GM23338 (cell line): ENCODE measurements at regions not wholly inside any gene's neighbourhood (a gene's known extent, or its start where the extent isn't known, plus 50 kb on each side); places are given as distances from the start of the nearest gene placed in this dataset.

Source experiments
- ATAC-seq: fragments of 200-7000 bp; cut with Tn5 transposase; 3 replicates; pipeline ENCODE4 v1.9.1; 2020
- DNase-seq: peaks from one replicate; pipeline ENCODE4 v3.0.0-alpha.2; 2015; ENCODE audit warnings: low spot score
- H2AFZ ChIP-seq: fragments of 200-600 bp; sonication (generic); 2 replicates; pipeline ENCODE4 v1.8.0; 2016; ENCODE audit warnings: antibody characterized with exemption, mild to moderate bottlenecking, moderate library complexity
- H3F3A ChIP-seq: fragments of 200-600 bp; sonication (generic); replicated peaks from 2 replicates; pipeline ENCODE4 v1.8.0; 2017; ENCODE audit warnings: antibody characterized with exemption, mixed run types, low read depth
- H3K27ac ChIP-seq: fragments of 200-600 bp; sonication (generic); 2 replicates; pipeline ENCODE4 v1.6.1; 2016; ENCODE audit warnings: low read depth
- H3K27me3 ChIP-seq: fragments of 200-600 bp; sonication (generic); 2 replicates; pipeline ENCODE4 v1.8.0; 2016; ENCODE audit warnings: mild to moderate bottlenecking, mixed run types, moderate library complexity; ENCODE audit not compliant: insufficient read depth
- H3K36me3 ChIP-seq: fragments of 200-600 bp; sonication (generic); 2 replicates; pipeline ENCODE4 v1.8.0; 2016; ENCODE audit warnings: mild to moderate bottlenecking; ENCODE audit not compliant: insufficient read depth
- H3K4me1 ChIP-seq: fragments of 200-600 bp; sonication (generic); 2 replicates; pipeline ENCODE4 v1.8.0; 2016; ENCODE audit warnings: mild to moderate bottlenecking, moderate library complexity; ENCODE audit not compliant: insufficient read depth
- H3K4me2 ChIP-seq: fragments of 200-600 bp; sonication (generic); 2 replicates; pipeline ENCODE4 v1.7.1; 2017; ENCODE audit warnings: mixed run types
- H3K4me3 ChIP-seq: fragments of 200-600 bp; sonication (generic); 2 replicates; pipeline ENCODE4 v1.6.1; 2016; ENCODE audit warnings: mixed run types
- H3K79me2 ChIP-seq: fragments of 200-600 bp; sonication (generic); replicated peaks from 2 replicates; pipeline ENCODE4 v1.8.0; 2017; ENCODE audit warnings: mild to moderate bottlenecking; ENCODE audit not compliant: insufficient read depth
- H3K9me2 ChIP-seq: fragments of 200-600 bp; sonication (generic); 2 replicates; pipeline ENCODE4 v1.8.0; 2017; ENCODE audit not compliant: insufficient read depth
- H4K20me1 ChIP-seq: fragments of 200-600 bp; sonication (generic); replicated peaks from 2 replicates; pipeline ENCODE4 v1.8.0; 2017; ENCODE audit warnings: mild to moderate bottlenecking; ENCODE audit not compliant: insufficient read depth
- H3K27ac Mint-ChIP-seq: 2 replicates; pipeline ENCODE4 v1.8.0; 2020; ENCODE audit warnings: inconsistent platforms, mild to moderate bottlenecking, moderate library complexity, mixed read lengths
- H3K27me3 Mint-ChIP-seq: 3 replicates; pipeline ENCODE4 v1.8.0; 2022; ENCODE audit warnings: low read depth, mild to moderate bottlenecking, moderate library complexity, mixed read lengths, inconsistent platforms; ENCODE audit not compliant: insufficient read depth, poor library complexity
- H3K36me3 Mint-ChIP-seq: 3 replicates; pipeline ENCODE4 v1.8.0; 2021; ENCODE audit warnings: low read depth, mild to moderate bottlenecking, inconsistent platforms, moderate library complexity, mixed read lengths
- H3K4me1 Mint-ChIP-seq: 3 replicates; pipeline ENCODE4 v1.8.0; 2020; ENCODE audit warnings: mild to moderate bottlenecking, inconsistent platforms, mixed read lengths
- H3K4me3 Mint-ChIP-seq: 3 replicates; pipeline ENCODE4 v1.8.0; 2021; ENCODE audit warnings: moderate library complexity, mild to moderate bottlenecking, inconsistent platforms, mixed read lengths
- H3K9me3 Mint-ChIP-seq: 3 replicates; pipeline ENCODE4 v1.8.0; 2020; ENCODE audit warnings: moderate library complexity, mild to moderate bottlenecking, inconsistent platforms, mixed read lengths
- CREB1 ChIP-seq: fragments of 250-450 bp; sonication (Bioruptor Pico); IDR thresholded peaks from 2 replicates; pipeline ENCODE4 v1.5.0; 2020; ENCODE audit warnings: low read depth, mild to moderate bottlenecking, moderate library complexity
- CTCF ChIP-seq, 2 experiments: fragments of 200-600 bp in 1 of 2; sonication (generic) in 1 of 2; conservative IDR thresholded peaks; 2 replicates each; pipeline versions ENCODE4 v1.5.1 to v1.6.1; 2016 to 2017; ENCODE audit warnings: antibody characterized with exemption in 2 of 2, low read depth in 2 of 2, mild to moderate bottlenecking in 2 of 2, moderate library complexity in 1 of 2
- ETS1 ChIP-seq: IDR thresholded peaks from 2 replicates; pipeline ENCODE4 v1.6.1; 2016; ENCODE audit warnings: antibody characterized with exemption
- EZH2 ChIP-seq: fragments of 200-600 bp; sonication (generic); IDR thresholded peaks from one replicate; pipeline ENCODE4 v1.8.0; 2017; ENCODE audit warnings: antibody characterized with exemption, mild to moderate bottlenecking, low read depth; ENCODE audit not compliant: unreplicated experiment
- EZH2phosphoT487 ChIP-seq: fragments of 200-600 bp; sonication (generic); IDR thresholded peaks from one replicate; pipeline ENCODE4 v1.8.1; 2018; ENCODE audit warnings: antibody characterized with exemption; ENCODE audit not compliant: unreplicated experiment
- JUNB ChIP-seq: IDR thresholded peaks from one replicate; pipeline ENCODE4 v1.6.1; 2016; ENCODE audit warnings: antibody characterized with exemption; ENCODE audit not compliant: unreplicated experiment
- NANOG ChIP-seq: IDR thresholded peaks from 2 replicates; pipeline ENCODE4 v1.6.1; 2016; ENCODE audit warnings: antibody characterized with exemption, borderline replicate concordance
- REST ChIP-seq: IDR thresholded peaks from one replicate; pipeline ENCODE4 v1.6.1; 2018; ENCODE audit warnings: antibody characterized with exemption; ENCODE audit not compliant: unreplicated experiment
- STAT1 ChIP-seq: IDR thresholded peaks from one replicate; pipeline ENCODE4 v1.6.1; 2016; ENCODE audit warnings: antibody characterized with exemption; ENCODE audit not compliant: unreplicated experiment
- ZNF114 ChIP-seq: fragments of 250-450 bp; sonication (Bioruptor Pico); IDR thresholded peaks from 2 replicates; pipeline ENCODE4 v1.5.0; 2020; ENCODE audit warnings: mild to moderate bottlenecking, moderate library complexity
- ZNF331 ChIP-seq: fragments of 250-450 bp; sonication (Bioruptor Pico); IDR thresholded peaks from 2 replicates; pipeline ENCODE4 v1.5.0; 2020; ENCODE audit warnings: low read depth, mild to moderate bottlenecking, moderate library complexity

GRCh38 chr1:30513396-30514136 is 209.8 kb downstream of the MATN1 start:
- Histone ChIP-seq H3K79me2 (no peaks in the 10 kb centered on the region), H3K4me2 (no peak overlapping the region), H4K20me1 (no peaks in the 10 kb centered on the region), H3K27me3 (no peaks in the 10 kb centered on the region), H3K36me3 (no peaks in the 10 kb centered on the region), H3K4me3 (no peak overlapping the region), H2AFZ (peak overlapping the region; percentile 63; the same call in 1 of the 2 replicates), H3K27ac (no peak overlapping the region), H3F3A (no peaks in the 10 kb centered on the region), H3K9me2 (no peaks in the 10 kb centered on the region), H3K4me1 (no peaks in the 10 kb centered on the region)
- TF ChIP-seq REST (no peak), ETS1 (no peak), EZH2 (no peak), CTCF (conservative IDR thresholded peaks at IDR 0.05; ENCODE audit: low read depth in 2 of 2) (no peak), ZNF331 (CRISPR knock-in tag) (no peak), STAT1 (no peak)
- Mint-ChIP-seq H3K4me3 (no peak overlapping the region), H3K36me3 (no peaks in the 10 kb centered on the region), H3K9me3 (no peaks in the 10 kb centered on the region; the same call in 1 of the 3 replicates), H3K27me3 (no peaks in the 10 kb centered on the region), H3K4me1 (peaks cover 29% of the 10 kb centered on the region), H3K27ac (no peak overlapping the region)
- DNase-seq: no peak
- ATAC-seq: no peak

GRCh38 chr1:30512914-30513265 is 210.5 kb downstream of the MATN1 start:
- no peak overlapping the region for H3K4me3 Mint-ChIP-seq
- H3K27ac Mint-ChIP-seq: no peak overlapping the region
- H3K36me3 Mint-ChIP-seq: no peaks in the 10 kb centered on the region
- Histone ChIP-seq H3K4me1 (no peaks in the 10 kb centered on the region), H3K27me3 (no peaks in the 10 kb centered on the region), H3F3A (no peaks in the 10 kb centered on the region), H3K9me2 (no peaks in the 10 kb centered on the region), H4K20me1 (no peaks in the 10 kb centered on the region), H3K36me3 (no peaks in the 10 kb centered on the region), H3K79me2 (no peaks in the 10 kb centered on the region), H3K27ac (no peak overlapping the region), H2AFZ (no peak overlapping the region), H3K4me3 (no peak overlapping the region), H3K4me2 (no peak overlapping the region)
- ATAC-seq (no peak), DNase-seq (no peak)
- H3K27me3 Mint-ChIP-seq: no peaks in the 10 kb centered on the region
- peaks cover 29% of the 10 kb centered on the region for H3K4me1 Mint-ChIP-seq
- H3K9me3 Mint-ChIP-seq: no peaks in the 10 kb centered on the region; the same call in 1 of the 3 replicates
- TF ChIP-seq STAT1 (no peak), CREB1 (CRISPR knock-in tag) (no peak), EZH2 (no peak), ETS1 (no peak), EZH2phosphoT487 (no peak), REST (no peak), NANOG (no peak), ZNF114 (CRISPR knock-in tag) (no peak), JUNB (no peak)
